H7 (cell line): ENCODE measurements at regions not wholly inside any gene's neighbourhood (a gene's known extent, or its start where the extent isn't known, plus 50 kb on each side); places are given as distances from the start of the nearest gene placed in this dataset.
"Not testable (repeated sequence)": the region's sequence is repeated elsewhere in the genome, so short reads cannot be mapped to it uniquely, and the experiment has no call there.

Experiments
- DNase-seq: peaks from one replicate; pipeline ENCODE4 v3.0.0; 2012
- H3K27me3 ChIP-seq: 2 replicates; pipeline ENCODE4 v1.6.0; 2011; ENCODE audit warnings: mild to moderate bottlenecking, low read length; ENCODE audit not compliant: control insufficient read depth, insufficient read depth
- H3K36me3 ChIP-seq: replicated peaks from 2 replicates; pipeline ENCODE4 v1.5.1; 2011; ENCODE audit warnings: low read length; ENCODE audit not compliant: control insufficient read depth, insufficient read depth
- H3K4me3 ChIP-seq: 2 replicates; pipeline ENCODE4 v1.5.1; 2011; ENCODE audit warnings: low read depth, mild to moderate bottlenecking, control low read depth, low read length, moderate library complexity; ENCODE audit not compliant: insufficient read depth

DNA sequence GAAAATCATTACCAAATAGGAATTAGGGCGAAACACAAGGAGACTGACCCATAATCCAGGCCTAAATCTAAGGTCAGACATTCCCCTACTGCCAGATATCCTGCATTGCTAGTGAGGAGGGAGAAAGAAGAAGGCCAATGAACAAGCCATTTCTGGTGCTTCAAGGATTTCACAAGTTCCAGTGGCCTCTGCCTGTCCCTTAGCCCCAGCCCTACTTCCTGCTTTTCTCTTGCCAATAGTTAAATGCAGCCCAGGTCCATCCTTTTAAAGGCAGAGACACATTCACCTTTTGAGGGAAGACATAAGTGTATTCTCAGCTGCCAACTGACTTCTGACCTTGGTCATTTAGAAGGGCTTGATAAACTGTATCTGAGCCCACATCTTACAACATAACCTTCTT, 135.8 kb downstream of the ZNF621 start:
- Histone ChIP-seq H3K36me3 (no peaks in the 10 kb centered on the region), H3K27me3 (no peaks in the 10 kb centered on the region), H3K4me3 (no peak overlapping the region)
- DNase-seq: no peak

- DNase-seq: no peak
- H3K27me3 ChIP-seq: no peaks in the 10 kb centered on the region
- no peaks in the 10 kb centered on the region for H3K36me3 ChIP-seq
- H3K4me3 ChIP-seq: no peak overlapping the region
These were observed 136.5 kb downstream of the ZNF621 start for GRCh38 chr3:40661284-40661683.

- no peak for DNase-seq
- H3K4me3 ChIP-seq: no peak overlapping the region
- H3K27me3 ChIP-seq: no peaks in the 10 kb centered on the region
- no peaks in the 10 kb centered on the region for H3K36me3 ChIP-seq
These were observed 138.5 kb downstream of the ZNF621 start for GRCh38 chr3:40663280-40663679.

DNA sequence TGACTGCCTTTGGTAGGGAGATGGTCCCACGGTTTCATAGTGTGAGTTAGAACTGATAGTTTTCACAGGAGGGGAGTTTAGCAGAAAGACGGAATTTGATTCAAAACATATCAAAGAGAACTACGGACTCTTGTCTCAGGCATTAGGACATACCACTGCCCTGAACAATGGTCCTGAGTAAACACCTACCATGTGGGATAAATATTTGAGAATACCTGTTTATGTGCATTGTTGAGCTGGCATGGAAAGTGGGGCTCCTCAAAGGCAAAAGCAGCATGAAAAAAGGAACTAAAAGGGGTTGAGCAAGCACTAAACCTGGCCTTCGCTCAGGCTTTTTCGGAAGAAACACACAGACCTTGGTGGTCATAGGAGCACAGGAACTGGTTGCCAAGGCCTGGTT, 144.4 kb downstream of the ZNF621 start:
- DNase-seq: no peak
- Histone ChIP-seq H3K27me3 (no peaks in the 10 kb centered on the region), H3K36me3 (no peaks in the 10 kb centered on the region), H3K4me3 (no peak overlapping the region)

DNA sequence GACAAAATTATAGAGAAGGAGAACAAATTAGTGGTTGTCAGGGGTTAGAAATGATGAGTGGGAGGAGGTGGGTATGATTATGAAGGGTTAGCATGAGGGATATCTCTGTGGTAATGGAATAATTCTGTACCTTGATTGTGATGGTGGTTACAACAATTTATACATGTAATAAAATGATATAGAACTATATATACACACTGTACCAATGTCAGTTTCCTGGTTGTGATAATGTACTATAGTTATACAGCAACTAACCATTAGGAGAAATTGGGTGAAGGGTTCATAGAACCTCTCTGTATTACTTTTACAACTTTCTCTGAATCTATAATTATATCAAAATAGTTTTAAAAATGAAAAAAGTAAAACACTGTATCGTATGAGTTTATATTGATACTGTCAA, 148.1 kb downstream of the ZNF621 start:
- no peak overlapping the region for H3K4me3 ChIP-seq
- no peak for DNase-seq
- no peaks in the 10 kb centered on the region for H3K27me3 ChIP-seq
- no peaks in the 10 kb centered on the region for H3K36me3 ChIP-seq

DNA sequence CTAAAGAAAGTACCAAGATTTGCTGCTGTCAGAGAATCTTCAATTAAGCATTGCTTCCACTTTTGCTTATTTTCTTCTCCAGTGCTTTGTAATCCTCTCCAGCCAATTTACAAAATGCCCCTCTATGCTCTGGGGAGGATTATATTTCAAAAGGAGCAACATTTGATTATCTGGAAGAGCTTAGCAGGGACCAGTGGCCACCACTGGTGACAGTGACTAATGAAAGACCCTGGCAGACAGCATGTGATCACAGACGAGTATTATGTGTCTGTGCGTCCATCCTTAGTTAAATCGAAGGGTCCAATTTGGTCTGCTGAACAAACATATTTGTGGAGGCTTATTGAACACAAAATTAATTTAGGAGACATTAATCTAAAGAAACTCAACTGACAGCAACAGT, 152.6 kb downstream of the ZNF621 start:
- H3K27me3 ChIP-seq: no peaks in the 10 kb centered on the region; the same call in 1 of the 2 replicates
- no peaks in the 10 kb centered on the region for H3K36me3 ChIP-seq
- no peak for DNase-seq
- no peak overlapping the region for H3K4me3 ChIP-seq

DNA sequence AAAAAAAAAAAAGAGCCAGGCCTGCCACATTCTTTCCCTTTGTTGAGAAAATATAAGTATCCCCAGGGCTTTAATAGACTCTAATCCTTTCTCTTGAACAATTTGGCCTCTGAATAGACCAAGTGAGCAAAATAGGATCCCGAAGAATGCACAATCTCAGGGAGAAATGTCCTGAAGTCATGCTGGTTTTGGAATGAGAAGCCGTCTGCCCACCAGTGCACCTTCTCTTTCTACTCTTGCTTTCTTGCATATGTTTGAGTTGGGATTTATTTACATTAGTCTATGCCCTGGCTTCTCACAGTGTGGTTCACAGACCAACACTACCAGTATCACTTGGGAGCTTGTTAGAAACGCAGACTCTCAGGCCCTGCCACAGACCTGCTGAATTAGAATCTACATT, 153.0 kb downstream of the ZNF621 start:
- no peaks in the 10 kb centered on the region for H3K36me3 ChIP-seq
- no peaks in the 10 kb centered on the region; the same call in 1 of the 2 replicates for H3K27me3 ChIP-seq
- DNase-seq: no peak

GRCh38 chr3:40679290-40679689, 154.5 kb downstream of the ZNF621 start:
- DNase-seq: no peak
- Histone ChIP-seq H3K36me3 (no peaks in the 10 kb centered on the region), H3K4me3 (no peak overlapping the region), H3K27me3 (no peaks in the 10 kb centered on the region; the same call in 1 of the 2 replicates)

More for the DNA sequence above, 153.0 kb downstream of the ZNF621 start:
- H3K4me3 ChIP-seq: no peak overlapping the region

DNA sequence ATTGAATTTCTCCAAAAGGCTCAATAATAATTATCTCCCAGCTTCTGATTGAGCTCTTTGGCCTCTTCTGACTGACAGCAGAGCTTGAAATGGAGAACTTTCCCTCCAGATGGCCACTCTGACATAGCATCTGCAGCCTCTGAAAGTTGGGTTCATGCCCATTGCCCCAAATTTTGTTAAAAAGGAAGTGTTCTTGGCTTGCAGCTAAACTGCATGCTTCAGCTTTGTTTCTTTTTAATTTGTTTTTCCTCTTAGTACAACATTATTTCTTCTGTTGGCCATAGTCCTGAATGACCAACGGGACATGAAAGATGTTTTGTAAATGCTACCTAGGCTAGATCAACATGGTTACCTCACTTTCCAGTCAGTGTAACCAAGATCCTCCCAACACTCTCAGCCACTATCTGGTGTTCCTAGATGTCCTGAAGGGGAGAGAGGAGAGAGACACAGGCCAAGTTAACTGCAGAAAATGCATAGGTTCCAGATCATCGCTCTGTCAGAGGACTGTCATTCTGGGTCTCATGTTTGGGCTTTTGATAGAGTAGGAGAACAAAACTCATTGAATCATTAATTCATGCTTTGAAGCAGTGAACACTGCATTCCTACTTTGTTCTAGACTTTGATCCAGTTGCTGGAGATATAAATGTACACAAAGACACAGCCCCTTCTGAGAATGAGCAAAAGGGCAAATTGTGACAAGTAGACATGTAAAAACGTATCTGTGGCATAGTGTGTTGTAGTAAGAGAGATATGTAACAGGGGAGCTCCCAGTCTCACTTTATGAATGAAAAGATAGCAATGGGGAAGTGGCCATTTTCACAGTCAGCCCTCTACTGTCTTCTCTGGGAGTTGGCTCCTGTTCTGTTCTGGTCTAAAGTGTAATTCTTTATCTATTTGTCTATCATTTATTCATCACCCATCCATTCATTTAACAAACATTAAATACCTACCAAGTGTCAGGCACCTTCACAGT, 156.2 kb downstream of the ZNF621 start:
- no peaks in the 10 kb centered on the region; the same call in 1 of the 2 replicates for H3K27me3 ChIP-seq
- no peaks in the 10 kb centered on the region for H3K36me3 ChIP-seq
- no peak for DNase-seq
- no peak overlapping the region for H3K4me3 ChIP-seq

DNA sequence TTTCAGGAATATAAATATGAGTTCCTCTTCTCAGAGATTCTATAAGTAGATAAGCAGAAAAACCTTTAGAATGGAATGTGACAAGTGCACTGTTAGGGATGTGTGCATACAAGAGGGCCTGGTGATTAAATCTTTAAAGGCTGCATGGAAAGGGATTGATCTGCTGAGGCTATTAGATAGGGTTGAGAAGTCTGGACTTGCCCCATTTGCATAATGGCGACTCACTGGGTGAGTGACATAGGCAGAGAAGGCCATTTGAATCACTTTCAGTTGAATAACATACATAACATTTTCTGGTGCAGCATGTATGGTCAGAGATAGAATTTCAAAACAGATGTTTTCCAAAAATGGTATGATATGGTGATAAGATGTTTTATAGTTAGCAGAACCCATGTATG, 156.9 kb downstream of the ZNF621 start:
- Histone ChIP-seq H3K27me3 (no peaks in the 10 kb centered on the region; the same call in 1 of the 2 replicates), H3K4me3 (no peak overlapping the region), H3K36me3 (no peaks in the 10 kb centered on the region)
- no peak for DNase-seq

DNA sequence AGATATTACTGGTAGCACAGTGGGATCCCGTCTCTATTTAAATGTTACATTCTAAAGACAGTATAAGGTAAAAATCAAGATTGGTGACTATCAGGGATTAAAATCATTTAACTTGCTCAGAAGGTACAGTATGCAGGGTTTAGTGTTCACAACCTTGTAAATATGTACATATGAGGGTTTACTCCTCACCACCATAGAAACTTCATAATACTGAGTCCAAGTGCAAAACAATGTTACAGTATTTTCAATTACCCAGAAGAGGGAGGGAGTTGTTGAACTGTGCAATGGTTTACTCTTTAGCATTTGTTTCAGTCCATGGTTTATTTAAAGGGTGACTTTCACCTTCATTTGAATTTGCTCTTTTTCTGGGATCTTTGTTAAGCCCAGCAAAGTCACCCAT, 165.1 kb downstream of the ZNF621 start:
- no peak for DNase-seq
- H3K36me3 ChIP-seq: no peaks in the 10 kb centered on the region
- H3K27me3 ChIP-seq: no peaks in the 10 kb centered on the region
- H3K4me3 ChIP-seq: no peak overlapping the region

GRCh38 chr3:40690749-40691451, 166.1 kb downstream of the ZNF621 start:
- Histone ChIP-seq H3K36me3 (no peaks in the 10 kb centered on the region), H3K4me3 (no peak overlapping the region), H3K27me3 (no peaks in the 10 kb centered on the region)
- DNase-seq: no peak

DNA sequence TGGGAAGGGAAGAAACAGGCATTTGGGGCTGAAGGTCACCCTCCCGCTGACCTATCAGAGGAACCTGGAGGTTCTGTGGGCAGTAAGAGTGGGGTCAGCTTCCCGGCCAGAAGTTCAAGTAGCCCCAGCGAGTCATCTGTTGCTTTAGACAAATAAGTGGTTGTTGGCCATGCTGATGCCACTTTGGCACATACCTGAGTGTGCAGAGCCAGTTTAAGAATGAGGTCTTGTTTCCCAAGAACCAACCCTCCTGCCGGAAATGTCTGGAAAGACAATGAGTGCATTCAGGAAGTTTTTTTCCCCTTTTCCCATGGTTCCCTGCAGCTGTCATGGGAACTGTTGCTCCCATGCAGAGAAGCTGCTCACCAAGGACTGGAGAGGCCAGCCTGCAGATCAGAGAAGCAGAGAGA, 166.7 kb downstream of the ZNF621 start:
- no peaks in the 10 kb centered on the region for H3K27me3 ChIP-seq
- no peaks in the 10 kb centered on the region for H3K36me3 ChIP-seq
- no peak for DNase-seq
- H3K4me3 ChIP-seq: no peak overlapping the region

DNA sequence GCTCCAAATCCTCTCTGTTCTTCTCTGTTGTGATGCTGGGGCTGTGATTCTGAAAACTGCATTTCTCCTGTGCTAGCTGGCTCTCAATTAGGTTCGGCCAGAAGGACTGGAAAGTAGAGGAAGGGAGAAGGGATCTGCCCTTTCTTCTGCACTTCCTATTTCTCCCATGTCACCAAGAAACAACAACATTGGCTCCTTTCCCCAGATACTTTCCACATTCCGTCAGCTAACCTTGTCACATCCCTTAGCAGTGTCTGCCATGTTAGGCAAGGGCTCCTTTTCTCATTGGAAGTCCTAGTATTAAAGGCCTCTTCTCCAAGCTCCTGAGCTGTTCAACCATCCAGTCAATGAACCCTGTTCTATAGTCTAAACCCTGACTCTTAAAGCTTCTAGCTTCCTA, 171.1 kb downstream of the ZNF621 start:
- no peak overlapping the region for H3K4me3 ChIP-seq
- H3K27me3 ChIP-seq: no peaks in the 10 kb centered on the region
- H3K36me3 ChIP-seq: no peaks in the 10 kb centered on the region
- DNase-seq: no peak

DNA sequence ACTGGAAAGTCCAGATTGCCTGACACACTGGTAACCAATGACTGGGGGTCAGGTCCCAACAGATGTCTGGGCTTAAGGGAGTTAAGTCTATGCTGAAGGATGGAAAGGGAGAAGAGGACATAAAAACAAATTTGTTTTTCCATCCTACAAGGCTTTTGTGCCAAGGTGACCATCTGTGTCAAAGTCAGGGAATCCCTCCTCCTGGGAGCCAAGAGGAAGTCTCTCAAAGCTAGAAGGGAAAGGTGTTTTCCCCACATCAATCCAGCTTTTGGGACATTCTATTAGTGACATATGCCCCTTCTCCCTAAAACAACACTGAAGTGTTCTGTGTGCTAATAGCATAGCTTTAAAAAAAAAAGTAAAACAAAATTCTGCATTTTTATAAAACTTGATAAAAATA, 173.9 kb downstream of the ZNF621 start:
- not testable (repeated sequence) for DNase-seq, H3K36me3 ChIP-seq, H3K27me3 ChIP-seq, H3K4me3 ChIP-seq
